ENCODE measurements at regions not wholly inside any gene's neighbourhood (a gene's known extent, or its start where the extent isn't known, plus 50 kb on each side); places are given as distances from the start of the nearest gene placed in this dataset.

DNA sequence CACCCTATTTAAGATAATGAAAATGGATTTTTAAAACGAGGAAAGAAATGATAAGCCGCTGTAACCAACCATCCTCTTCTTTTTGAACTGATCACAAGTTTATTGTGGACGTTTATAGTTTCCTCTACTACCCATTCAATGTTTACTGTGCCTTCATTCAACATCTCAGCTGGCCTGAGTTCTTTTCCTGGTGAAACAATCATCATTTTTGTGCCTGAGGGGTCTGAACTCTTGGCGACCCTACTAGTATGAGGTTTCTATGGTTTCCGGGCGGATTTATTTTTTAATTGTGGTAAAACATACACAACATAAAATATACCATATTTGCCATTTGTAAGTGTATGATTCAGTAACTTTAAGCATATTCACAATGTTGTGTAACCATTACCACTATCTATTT is 100.7 kb downstream of the SPRY1 start:
- Histone ChIP-seq H3K27ac (ENCODE audit: low read length) (no peak overlapping the region), H3K4me1 (ENCODE audit: control insufficient read depth, insufficient read depth, low read length) (no peaks in the 10 kb centered on the region), H3K27me3 (ENCODE audit: control insufficient read depth, insufficient read depth, low read length) (no peaks in the 10 kb centered on the region), H3K4me3 (ENCODE audit: low read length) (no peak overlapping the region), H3K36me3 (ENCODE audit: control insufficient read depth, insufficient read depth, low read length) (no peaks in the 10 kb centered on the region), H3K9me3 (ENCODE audit: control insufficient read depth, insufficient read depth, low read length) (no peaks in the 10 kb centered on the region)
- no peaks in the 10 kb centered on the region for H3K9me3 Mint-ChIP-seq
- H3K4me3 Mint-ChIP-seq: no peak overlapping the region
- no peak overlapping the region for H3K27ac Mint-ChIP-seq
- 94% methylated on average over 3 of the region's 6 CpGs for WGBS (ENCODE audit: insufficient coverage)
- TF ChIP-seq, protein P1, sequence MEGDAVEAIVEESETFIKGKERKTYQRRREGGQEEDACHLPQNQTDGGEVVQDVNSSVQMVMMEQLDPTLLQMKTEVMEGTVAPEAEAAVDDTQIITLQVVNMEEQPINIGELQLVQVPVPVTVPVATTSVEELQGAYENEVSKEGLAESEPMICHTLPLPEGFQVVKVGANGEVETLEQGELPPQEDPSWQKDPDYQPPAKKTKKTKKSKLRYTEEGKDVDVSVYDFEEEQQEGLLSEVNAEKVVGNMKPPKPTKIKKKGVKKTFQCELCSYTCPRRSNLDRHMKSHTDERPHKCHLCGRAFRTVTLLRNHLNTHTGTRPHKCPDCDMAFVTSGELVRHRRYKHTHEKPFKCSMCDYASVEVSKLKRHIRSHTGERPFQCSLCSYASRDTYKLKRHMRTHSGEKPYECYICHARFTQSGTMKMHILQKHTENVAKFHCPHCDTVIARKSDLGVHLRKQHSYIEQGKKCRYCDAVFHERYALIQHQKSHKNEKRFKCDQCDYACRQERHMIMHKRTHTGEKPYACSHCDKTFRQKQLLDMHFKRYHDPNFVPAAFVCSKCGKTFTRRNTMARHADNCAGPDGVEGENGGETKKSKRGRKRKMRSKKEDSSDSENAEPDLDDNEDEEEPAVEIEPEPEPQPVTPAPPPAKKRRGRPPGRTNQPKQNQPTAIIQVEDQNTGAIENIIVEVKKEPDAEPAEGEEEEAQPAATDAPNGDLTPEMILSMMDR (IDR thresholded peaks at IDR 0.05): no peak
- DNase-seq (no peak), ATAC-seq (no peak)
- peaks cover 3 to 7% of the 10 kb centered on the region in 2 donors for H3K27me3 Mint-ChIP-seq (ENCODE audit: low read depth in 2 of 2)
- H3K4me1 Mint-ChIP-seq: no peaks in the 10 kb centered on the region
- no peaks in the 10 kb centered on the region for H3K36me3 Mint-ChIP-seq
- intact Hi-C loops (cut with micrococcal nuclease): no loop called here

DNA sequence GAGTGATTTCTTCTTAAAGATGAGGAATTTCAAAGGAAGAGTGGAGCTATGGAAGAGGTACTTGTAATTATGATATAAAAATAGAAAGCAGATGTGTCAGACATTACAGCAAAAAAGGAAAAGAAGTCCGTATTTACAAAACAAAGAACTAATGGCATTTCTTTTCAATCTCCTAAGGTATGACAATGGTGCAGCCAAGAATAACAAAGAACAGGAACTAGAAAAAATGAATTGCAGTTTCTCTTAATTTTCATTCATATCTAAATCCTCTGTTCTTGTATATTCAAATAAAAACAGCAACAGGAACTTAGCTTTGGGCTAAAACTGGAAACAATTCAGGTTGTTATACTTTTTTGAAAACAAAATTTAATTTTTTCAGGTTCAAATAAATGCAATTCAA is 105.1 kb downstream of the SPRY1 start:
- TF ChIP-seq, protein P1 (IDR thresholded peaks at IDR 0.05): no peak
- Mint-ChIP-seq H3K9me3 (no peaks in the 10 kb centered on the region), H3K27ac (no peak overlapping the region), H3K4me1 (peaks cover 11 to 12% of the 10 kb centered on the region in 2 donors), H3K36me3 (no peaks in the 10 kb centered on the region), H3K4me3 (no peak overlapping the region), H3K27me3 (ENCODE audit: low read depth in 2 of 2) (peaks cover 16 to 17% of the 10 kb centered on the region in 2 donors)
- ATAC-seq (no peak), DNase-seq (no peak)
- no peak overlapping the region for H3K27ac ChIP-seq (ENCODE audit: low read length)
- no peaks in the 10 kb centered on the region for H3K9me3 ChIP-seq (ENCODE audit: control insufficient read depth, insufficient read depth, low read length)
- no peaks in the 10 kb centered on the region for H3K27me3 ChIP-seq (ENCODE audit: control insufficient read depth, insufficient read depth, low read length)
- intact Hi-C loops (cut with micrococcal nuclease): no loop called here
- H3K4me1 ChIP-seq (ENCODE audit: control insufficient read depth, insufficient read depth, low read length): peaks cover 11% of the 10 kb centered on the region
- H3K4me3 ChIP-seq (ENCODE audit: low read length): no peak overlapping the region
- H3K36me3 ChIP-seq (ENCODE audit: control insufficient read depth, insufficient read depth, low read length): no peaks in the 10 kb centered on the region
- 100% methylated on average over 1 of the region's 1 CpG for WGBS (ENCODE audit: insufficient coverage)

DNA sequence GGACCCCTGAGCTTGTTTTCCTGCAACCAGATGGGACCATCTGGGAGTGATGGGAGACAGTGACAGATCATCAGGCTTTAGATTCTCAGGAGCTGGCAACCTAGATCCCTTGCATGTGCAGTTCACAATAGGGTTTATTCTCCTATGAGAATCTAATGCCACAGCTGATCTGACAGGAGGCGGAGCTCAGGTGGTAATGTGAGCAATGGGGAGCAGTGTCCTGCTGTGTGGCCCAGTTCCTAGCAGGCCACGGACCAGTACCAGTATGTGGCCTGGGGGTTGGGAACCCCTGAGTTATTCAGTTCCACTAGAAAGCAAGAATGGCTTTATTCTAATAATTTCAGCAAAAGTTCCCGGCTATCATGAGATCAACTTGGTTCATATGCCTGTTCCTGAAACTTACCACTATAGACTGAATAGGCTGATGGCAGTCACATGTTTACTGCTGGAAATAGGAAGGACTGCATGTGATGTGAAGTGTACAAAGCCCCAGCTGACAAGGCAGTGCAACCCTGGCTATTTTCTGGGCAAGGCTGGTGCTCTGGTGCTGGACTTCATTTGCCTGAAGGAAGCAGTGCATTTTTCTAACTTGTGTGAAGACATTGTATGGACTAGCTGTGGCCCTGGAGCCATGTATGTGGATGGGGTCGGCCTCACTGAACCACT is 107.2 kb downstream of the SPRY1 start:
- peaks cover 16 to 17% of the 10 kb centered on the region in 2 donors for H3K27me3 Mint-ChIP-seq (ENCODE audit: low read depth in 2 of 2)
- WGBS (ENCODE audit: insufficient coverage): 95% methylated on average over 4 of the region's 4 CpGs

More for the DNA sequence above, 107.2 kb downstream of the SPRY1 start:
- H3K27me3 ChIP-seq (ENCODE audit: control insufficient read depth, insufficient read depth, low read length): no peaks in the 10 kb centered on the region
- Mint-ChIP-seq H3K27ac (no peak overlapping the region), H3K4me1 (peaks cover 11 to 12% of the 10 kb centered on the region in 2 donors), H3K36me3 (no peaks in the 10 kb centered on the region), H3K9me3 (no peaks in the 10 kb centered on the region), H3K4me3 (peak overlapping the region; percentile 25)
- TF ChIP-seq, protein P1 (IDR thresholded peaks at IDR 0.05): no peak
- peaks cover 11% of the 10 kb centered on the region for H3K4me1 ChIP-seq (ENCODE audit: control insufficient read depth, insufficient read depth, low read length)
- intact Hi-C loops (cut with micrococcal nuclease): no loop called here
- ATAC-seq: no peak
- H3K9me3 ChIP-seq (ENCODE audit: control insufficient read depth, insufficient read depth, low read length): no peaks in the 10 kb centered on the region
- H3K36me3 ChIP-seq (ENCODE audit: control insufficient read depth, insufficient read depth, low read length): no peaks in the 10 kb centered on the region
- H3K27ac ChIP-seq (ENCODE audit: low read length): no peak overlapping the region
- DNase-seq: no peak
- H3K4me3 ChIP-seq (ENCODE audit: low read length): no peak overlapping the region
